ENCODE measurements at regions not wholly inside any gene's neighbourhood (a gene's known extent, or its start where the extent isn't known, plus 50 kb on each side); places are given as distances from the start of the nearest gene placed in this dataset.
A peak's percentile ranks its signal among the peaks of the same experiment; 100 is the strongest.

- DNase-seq, result no peak
Measured at GRCh38 chr15:94607176-94607654, 375.9 kb downstream of the MCTP2 start.

GRCh38 chr15:94610069-94610468 is 378.7 kb downstream of the MCTP2 start:
- DNase-seq, result no peak

- DNase-seq, result no peak
Measured at GRCh38 chr15:94610485-94610884, 379.1 kb downstream of the MCTP2 start.

GRCh38 chr15:94611656-94612055 is 380.3 kb downstream of the MCTP2 start:
- no peak for DNase-seq

- DNase-seq, result no peak
Measured at GRCh38 chr15:94615688-94616087, 384.3 kb downstream of the MCTP2 start.

GRCh38 chr15:94620632-94621031 is 389.3 kb downstream of the MCTP2 start:
- no peak for DNase-seq

GRCh38 chr15:94621736-94622135 is 390.4 kb downstream of the MCTP2 start:
- DNase-seq, result no peak

GRCh38 chr15:94626949-94627348 is 395.6 kb downstream of the MCTP2 start:
- no peak for DNase-seq

- no peak for DNase-seq
Measured at GRCh38 chr15:94631608-94632007, 400.2 kb downstream of the MCTP2 start.

GRCh38 chr15:94638183-94638582 is 406.8 kb downstream of the MCTP2 start:
- no peak for DNase-seq

- no peak for DNase-seq
Measured at GRCh38 chr15:94639701-94640100, 408.3 kb downstream of the MCTP2 start.

GRCh38 chr15:94644433-94644832 is 413.1 kb downstream of the MCTP2 start:
- DNase-seq, result no peak

- DNase-seq, result no peak
Measured at GRCh38 chr15:94653071-94653470, 421.7 kb downstream of the MCTP2 start.

- DNase-seq, result no peak
Measured at GRCh38 chr15:94655249-94655880, 424.0 kb downstream of the MCTP2 start.

GRCh38 chr15:94665676-94666441 is 434.5 kb downstream of the MCTP2 start:
- no peak for DNase-seq

GRCh38 chr15:94666553-94666952 is 435.2 kb downstream of the MCTP2 start:
- no peak for DNase-seq

GRCh38 chr15:94667109-94667508 is 435.7 kb downstream of the MCTP2 start:
- no peak for DNase-seq

GRCh38 chr15:94670438-94671034 is 439.2 kb downstream of the MCTP2 start:
- DNase-seq, result peak; percentile 1

GRCh38 chr15:94671858-94672532 is 440.6 kb downstream of the MCTP2 start:
- DNase-seq, result no peak

GRCh38 chr15:94673801-94674200 is 442.4 kb downstream of the MCTP2 start:
- DNase-seq, result no peak

- no peak for DNase-seq
Measured at GRCh38 chr15:94674296-94674695, 442.9 kb downstream of the MCTP2 start.

- DNase-seq, result no peak
Measured at GRCh38 chr15:94677202-94677790, 445.9 kb downstream of the MCTP2 start.

- no peak for DNase-seq
Measured at GRCh38 chr15:94682171-94682570, 450.8 kb downstream of the MCTP2 start.
